HepG2 (cell line): ENCODE measurements at regions not wholly inside any gene's neighbourhood (a gene's known extent, or its start where the extent isn't known, plus 50 kb on each side); places are given as distances from the start of the nearest gene placed in this dataset.

Experiments used
- ATAC-seq: fragments of 200-7000 bp; cut with Tn5 transposase; 3 replicates; pipeline ENCODE4 v1.9.1; 2020; ENCODE audit warnings: mild to moderate bottlenecking, moderate library complexity
- BruUV-seq: library from RNA; stranded (reverse); fragments of 400-500 nt; replicated peaks from 2 replicates; lab custom pipeline; 2021; lab: Mats Ljungman, UMichigan
- CTCF ChIA-PET: fragments of 300-600 bp; formaldehyde crosslinking; extraction: SDS; loops from one replicate; lab custom pipeline; 2021; ENCODE audit warnings: low total read pairs, inconsistent platforms, low intra/inter-chr PET ratio; lab: Yijun Ruan, JAX
- POLR2A ChIA-PET: fragments of 350-600 bp; sonication (Branson Sonifier 250); formaldehyde crosslinking; loops from one replicate; lab custom pipeline; 2020; ENCODE audit warnings: antibody characterized with exemption, inconsistent platforms; lab: Yijun Ruan, JAX
- DNase-seq: peaks from one replicate; pipeline ENCODE4 v3.0.0-alpha.2; 2015; ENCODE audit warnings: low spot score
- FAIRE-seq: peaks from 3 replicates; lab custom pipeline; 2011; peaks lifted over from hg19 to GRCh38; lab: Jason Lieb, UNC
- H2AFZ ChIP-seq: one replicate; pipeline ENCODE4 v1.6.1; 2011; ENCODE audit warnings: low read length, inconsistent platforms
- H3K27ac ChIP-seq: fragments of 300-600 bp; 3 replicates; pipeline ENCODE4 v1.8.0; 2011; ENCODE audit warnings: mixed run types, mild to moderate bottlenecking, mixed read lengths, low read length, inconsistent platforms; ENCODE audit not compliant: insufficient read depth; ENCODE audit errors: extremely low read length
- H3K27me3 ChIP-seq, 2 experiments: fragments of 200-600 bp in 1 of 2; 2 replicates in 1 of 2; 3 replicates in 1 of 2; pipeline versions ENCODE4 v1.6.0 to v1.8.0; 2011; ENCODE audit warnings: low read length in 2 of 2, mild to moderate bottlenecking in 2 of 2, moderate library complexity in 2 of 2, inconsistent platforms in 1 of 2; ENCODE audit not compliant: insufficient read depth in 2 of 2, control insufficient read depth in 1 of 2
- H3K36me3 ChIP-seq, 2 experiments: fragments of 200-600 bp in 1 of 2; replicated peaks in 1 of 2; 2 replicates in 1 of 2; 3 replicates in 1 of 2; pipeline versions ENCODE4 v1.5.1 to v1.8.0; 2011; ENCODE audit warnings: low read length in 2 of 2, inconsistent platforms in 1 of 2; ENCODE audit not compliant: insufficient read depth in 2 of 2, control insufficient read depth in 1 of 2
- H3K4me1 ChIP-seq: 2 replicates; pipeline ENCODE4 v1.5.1; 2012; ENCODE audit warnings: low read length, inconsistent platforms; ENCODE audit not compliant: insufficient read depth
- H3K4me2 ChIP-seq: 2 replicates; pipeline ENCODE4 v1.6.0; 2011; ENCODE audit warnings: low read depth, low read length, inconsistent platforms
- H3K4me3 ChIP-seq, 3 experiments: fragments of 200-600 bp in 1 of 3; sonication (generic), shearing (Covaris generic) in 1 of 3; replicated peaks in 1 of 3; 2 replicates each; pipeline ENCODE4 v1.5.1; 2011 to 2016; ENCODE audit warnings: low read length in 3 of 3, inconsistent platforms in 2 of 3, low read depth in 2 of 3, mild to moderate bottlenecking in 2 of 3, control low read depth in 1 of 3, mixed read lengths in 1 of 3; ENCODE audit not compliant: insufficient read depth in 1 of 3
- H3K79me2 ChIP-seq: one replicate; pipeline ENCODE4 v1.6.1; 2011; ENCODE audit warnings: low read length, inconsistent platforms; ENCODE audit not compliant: insufficient read depth
- H3K9ac ChIP-seq: 2 replicates; pipeline ENCODE4 v1.6.0; 2011; ENCODE audit warnings: mild to moderate bottlenecking, low read depth, low read length, inconsistent platforms; ENCODE audit not compliant: insufficient read depth
- H3K9me3 ChIP-seq: 2 replicates; pipeline ENCODE4 v1.5.1; 2012; ENCODE audit warnings: mild to moderate bottlenecking, low read length
- H4K20me1 ChIP-seq: 2 replicates; pipeline ENCODE4 v1.6.0; 2011; ENCODE audit warnings: inconsistent platforms, mild to moderate bottlenecking, low read length, moderate library complexity; ENCODE audit not compliant: insufficient read depth
- NR1H2 ChIP-seq: sonication (generic); formaldehyde crosslinking; IDR thresholded peaks from 2 replicates; pipeline ENCODE4 v1.8.1; 2022; ENCODE audit warnings: low read depth, missing genetic modification reagents, borderline replicate concordance
- RFX1 ChIP-seq: fragments of 450-650 bp; IDR thresholded peaks from 2 replicates; pipeline ENCODE4 v1.6.1; 2017
- SALL1 ChIP-seq: sonication (generic); formaldehyde crosslinking; IDR thresholded peaks from 2 replicates; pipeline ENCODE4 v1.8.0; 2022; ENCODE audit warnings: mild to moderate bottlenecking, missing genetic modification reagents
- TRAFD1 ChIP-seq: sonication (generic); formaldehyde crosslinking; IDR thresholded peaks from 2 replicates; pipeline ENCODE4 v1.5.1; 2020; ENCODE audit warnings: missing genetic modification reagents, mild to moderate bottlenecking, borderline replicate concordance
- U2AF1 ChIP-seq: fragments of 200-400 bp; formaldehyde crosslinking; optimal IDR thresholded peaks from 2 replicates; pipeline ENCODE3; 2017; ENCODE audit warnings: mild to moderate bottlenecking, low read depth, low read length
- ZNF121 ChIP-seq: sonication (generic); formaldehyde crosslinking; IDR thresholded peaks from 2 replicates; pipeline ENCODE4 v1.5.0; 2020; ENCODE audit warnings: mild to moderate bottlenecking, missing genetic modification reagents
- ZNF614 ChIP-seq: IDR thresholded peaks from 2 replicates; pipeline ENCODE4 v1.6.1; 2018; ENCODE audit warnings: missing biosample characterization, missing genetic modification reagents, inconsistent platforms, borderline replicate concordance
- WGBS: methylation state at CpG from one replicate; pipeline ENCODE4 v1.1.6; 2017; ENCODE audit warnings: low lambda C conversion rate; 5-methylcytosine and 5-hydroxymethylcytosine counted together
- in situ Hi-C: cut with HindIII; loops from 2 replicates; pipeline ENCODE4 v1.10.0; 2017; ENCODE audit warnings: low pct_unique_long_range_greater_than_20kb; ENCODE audit not compliant: extremely low pct_ligation_motif_present
- intact Hi-C: fragments of 100-400 bp; cut with micrococcal nuclease; formaldehyde crosslinking; loops from one replicate; pipeline ENCODE4 v1.10.0; 2022; ENCODE audit not compliant: unreplicated experiment
- TF ChIP-seq, protein P1 (sequence below): sonication (generic); formaldehyde crosslinking; IDR thresholded peaks from 2 replicates; pipeline ENCODE4 v1.4.0; 2020; ENCODE audit warnings: mild to moderate bottlenecking, missing genetic modification reagents
- TF ChIP-seq, protein P2 (sequence below): sonication (generic); formaldehyde crosslinking; IDR thresholded peaks from 2 replicates; pipeline ENCODE4 v1.5.0; 2020; ENCODE audit warnings: mild to moderate bottlenecking, missing genetic modification reagents

- POLR2A ChIA-PET, result interaction anchor here (1.0 kb wide), 1 partner anchor 104 kb away, joined by 3 read pairs; no protein-coding TSS in a partner anchor
- no TSS peak for BruUV-seq
- no peak for FAIRE-seq
Observed at GRCh38 chr3:187994221-187995042, 159.5 kb upstream of the LPP start.

DNA sequence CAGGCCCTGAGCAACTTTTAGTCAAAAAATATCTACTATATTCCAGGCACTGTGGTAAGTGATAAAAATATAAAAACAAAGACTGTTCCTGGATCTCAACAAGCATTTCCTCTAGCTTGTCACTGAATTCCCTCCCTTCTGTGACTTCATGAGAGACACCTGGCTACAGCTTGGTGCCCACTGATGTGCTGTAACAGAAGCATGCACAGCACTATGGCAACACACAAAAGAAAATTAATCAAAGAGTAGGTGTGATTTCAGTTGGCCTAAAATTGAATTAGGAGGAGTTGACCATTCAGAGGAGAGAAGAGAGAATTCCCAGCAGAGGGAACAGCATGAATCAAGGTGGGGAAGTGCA, 158.9 kb upstream of the LPP start:
- DNase-seq, result no peak
- Histone ChIP-seq H3K79me2 (no peaks in the 10 kb centered on the region), H3K36me3 (no peaks in the 10 kb centered on the region), H3K4me3 (no peak overlapping the region), H2AFZ (no peak overlapping the region), H3K4me2 (no peak overlapping the region), H3K27me3 (no peaks in the 10 kb centered on the region), H3K9me3 (no peaks in the 10 kb centered on the region), H4K20me1 (no peaks in the 10 kb centered on the region), H3K9ac (no peak overlapping the region), H3K27ac (no peak overlapping the region), H3K4me1 (peaks cover 100% of the 10 kb centered on the region)
- POLR2A ChIA-PET, result interaction anchor here (1.0 kb wide), 1 partner anchor 105 kb away, joined by 3 read pairs; no protein-coding TSS in a partner anchor
- CTCF ChIA-PET, result no interaction called here
- no peak for FAIRE-seq
- no TSS peak for BruUV-seq
- intact Hi-C loops (no loop called here), in situ Hi-C loops (no loop called here)
- no peak for ATAC-seq
- TF ChIP-seq, protein P1, sequence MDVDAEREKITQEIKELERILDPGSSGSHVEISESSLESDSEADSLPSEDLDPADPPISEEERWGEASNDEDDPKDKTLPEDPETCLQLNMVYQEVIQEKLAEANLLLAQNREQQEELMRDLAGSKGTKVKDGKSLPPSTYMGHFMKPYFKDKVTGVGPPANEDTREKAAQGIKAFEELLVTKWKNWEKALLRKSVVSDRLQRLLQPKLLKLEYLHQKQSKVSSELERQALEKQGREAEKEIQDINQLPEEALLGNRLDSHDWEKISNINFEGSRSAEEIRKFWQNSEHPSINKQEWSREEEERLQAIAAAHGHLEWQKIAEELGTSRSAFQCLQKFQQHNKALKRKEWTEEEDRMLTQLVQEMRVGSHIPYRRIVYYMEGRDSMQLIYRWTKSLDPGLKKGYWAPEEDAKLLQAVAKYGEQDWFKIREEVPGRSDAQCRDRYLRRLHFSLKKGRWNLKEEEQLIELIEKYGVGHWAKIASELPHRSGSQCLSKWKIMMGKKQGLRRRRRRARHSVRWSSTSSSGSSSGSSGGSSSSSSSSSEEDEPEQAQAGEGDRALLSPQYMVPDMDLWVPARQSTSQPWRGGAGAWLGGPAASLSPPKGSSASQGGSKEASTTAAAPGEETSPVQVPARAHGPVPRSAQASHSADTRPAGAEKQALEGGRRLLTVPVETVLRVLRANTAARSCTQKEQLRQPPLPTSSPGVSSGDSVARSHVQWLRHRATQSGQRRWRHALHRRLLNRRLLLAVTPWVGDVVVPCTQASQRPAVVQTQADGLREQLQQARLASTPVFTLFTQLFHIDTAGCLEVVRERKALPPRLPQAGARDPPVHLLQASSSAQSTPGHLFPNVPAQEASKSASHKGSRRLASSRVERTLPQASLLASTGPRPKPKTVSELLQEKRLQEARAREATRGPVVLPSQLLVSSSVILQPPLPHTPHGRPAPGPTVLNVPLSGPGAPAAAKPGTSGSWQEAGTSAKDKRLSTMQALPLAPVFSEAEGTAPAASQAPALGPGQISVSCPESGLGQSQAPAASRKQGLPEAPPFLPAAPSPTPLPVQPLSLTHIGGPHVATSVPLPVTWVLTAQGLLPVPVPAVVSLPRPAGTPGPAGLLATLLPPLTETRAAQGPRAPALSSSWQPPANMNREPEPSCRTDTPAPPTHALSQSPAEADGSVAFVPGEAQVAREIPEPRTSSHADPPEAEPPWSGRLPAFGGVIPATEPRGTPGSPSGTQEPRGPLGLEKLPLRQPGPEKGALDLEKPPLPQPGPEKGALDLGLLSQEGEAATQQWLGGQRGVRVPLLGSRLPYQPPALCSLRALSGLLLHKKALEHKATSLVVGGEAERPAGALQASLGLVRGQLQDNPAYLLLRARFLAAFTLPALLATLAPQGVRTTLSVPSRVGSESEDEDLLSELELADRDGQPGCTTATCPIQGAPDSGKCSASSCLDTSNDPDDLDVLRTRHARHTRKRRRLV (CRISPR knock-in tag), result no peak
- no peak for TF ChIP-seq NR1H2
- TF ChIP-seq SALL1 (CRISPR knock-in tag), result no peak
- TF ChIP-seq RFX1, result no peak
- no peak for TF ChIP-seq TRAFD1 (CRISPR knock-in tag)
- TF ChIP-seq U2AF1, result no peak

More at GRCh38 chr3:187994221-187995042, 159.5 kb upstream of the LPP start:
- ATAC-seq (no peak), DNase-seq (no peak)
- CTCF ChIA-PET, result no interaction called here
- no peak overlapping the region for H3K4me2 ChIP-seq
- no peak overlapping the region for H3K9ac ChIP-seq
- H3K4me3 ChIP-seq, result no peak overlapping the region
- no peaks in the 10 kb centered on the region for H3K79me2 ChIP-seq
- in situ Hi-C loops (no loop called here), intact Hi-C loops (no loop called here)
- no peaks in the 10 kb centered on the region for H3K36me3 ChIP-seq
- H3K27me3 ChIP-seq, result no peaks in the 10 kb centered on the region
- H3K27ac ChIP-seq, result no peak overlapping the region
- H4K20me1 ChIP-seq, result no peaks in the 10 kb centered on the region
- WGBS, result 85% methylated on average over 4 of the region's 4 CpGs
- H3K9me3 ChIP-seq, result no peaks in the 10 kb centered on the region
- no peak overlapping the region for H2AFZ ChIP-seq
- peaks cover 100% of the 10 kb centered on the region for H3K4me1 ChIP-seq
- TF ChIP-seq ZNF614 (CRISPR knock-in tag) (no peak), ZNF121 (no peak)
- TF ChIP-seq, protein P2, sequence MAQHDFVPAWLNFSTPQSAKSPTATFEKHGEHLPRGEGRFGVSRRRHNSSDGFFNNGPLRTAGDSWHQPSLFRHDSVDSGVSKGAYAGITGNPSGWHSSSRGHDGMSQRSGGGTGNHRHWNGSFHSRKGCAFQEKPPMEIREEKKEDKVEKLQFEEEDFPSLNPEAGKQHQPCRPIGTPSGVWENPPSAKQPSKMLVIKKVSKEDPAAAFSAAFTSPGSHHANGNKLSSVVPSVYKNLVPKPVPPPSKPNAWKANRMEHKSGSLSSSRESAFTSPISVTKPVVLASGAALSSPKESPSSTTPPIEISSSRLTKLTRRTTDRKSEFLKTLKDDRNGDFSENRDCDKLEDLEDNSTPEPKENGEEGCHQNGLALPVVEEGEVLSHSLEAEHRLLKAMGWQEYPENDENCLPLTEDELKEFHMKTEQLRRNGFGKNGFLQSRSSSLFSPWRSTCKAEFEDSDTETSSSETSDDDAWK, result no peak
- TF ChIP-seq, all 625 proteins: peak for 0
